Right forelimb (tissue), 1 donor: ENCODE measurements at regions not wholly inside any gene's neighbourhood (a gene's known extent, or its start where the extent isn't known, plus 50 kb on each side); places are given as distances from the start of the nearest gene placed in this dataset.

Experiments
- DNase-seq: peaks from one replicate; pipeline ENCODE4 v3.0.0-alpha.2; 2018

DNA sequence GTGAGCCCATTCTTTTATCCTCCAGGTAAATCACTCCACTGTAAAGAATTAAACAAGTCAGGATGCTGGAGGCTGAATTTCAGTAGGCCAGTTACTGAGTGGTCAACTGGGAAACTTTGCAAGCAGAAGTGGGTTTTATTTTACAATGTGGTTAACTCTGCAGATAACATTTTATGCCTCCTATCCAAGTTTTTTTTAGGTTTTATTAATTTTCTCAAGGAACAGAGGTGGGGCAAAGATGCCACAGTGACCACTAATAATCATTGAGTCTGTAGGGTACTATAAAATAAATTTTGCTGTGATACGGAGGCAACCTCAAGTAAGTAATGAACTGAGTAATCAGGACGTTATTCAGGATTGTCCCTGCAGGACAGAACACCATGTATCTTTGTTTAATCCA is 599.9 kb downstream of the METTL15 start:
- no peak for DNase-seq

DNA sequence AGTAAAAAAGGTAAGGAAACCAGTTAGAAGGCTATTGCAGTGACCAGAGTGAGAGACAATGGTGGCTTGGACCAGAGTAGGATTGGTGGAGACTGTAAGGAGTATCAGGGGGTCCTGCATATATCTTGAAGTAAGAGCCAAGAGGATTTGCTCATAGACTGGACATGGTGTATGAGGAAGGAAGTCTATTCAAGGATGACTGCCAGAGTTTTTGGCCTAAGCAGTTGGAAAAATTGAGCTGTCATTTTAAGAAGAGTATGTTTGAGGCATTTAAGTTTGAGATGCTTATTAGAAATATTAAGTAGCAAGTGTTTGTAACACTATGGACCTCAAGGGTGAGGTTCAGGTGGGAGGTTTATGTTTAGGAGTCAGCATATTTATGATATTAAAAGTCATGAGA is 596.6 kb downstream of the METTL15 start:
- DNase-seq: no peak

DNA sequence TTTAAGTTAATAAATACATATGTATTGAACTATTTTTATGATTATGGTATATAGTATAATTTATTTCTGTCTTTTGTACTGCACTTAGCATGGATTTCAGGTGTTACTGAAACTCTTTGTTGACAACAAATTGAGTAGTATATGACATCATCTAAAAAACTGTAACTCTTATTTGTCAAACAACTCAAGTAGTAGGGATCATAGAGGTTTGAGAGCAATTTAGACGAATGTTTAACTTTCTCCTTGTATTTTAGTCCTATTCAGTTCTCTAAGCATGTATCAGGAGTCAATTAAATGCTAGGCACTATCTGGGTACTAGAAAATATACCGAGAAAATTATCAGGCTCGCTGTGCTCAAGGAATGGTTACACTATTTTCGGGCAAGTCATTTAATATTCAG is 595.2 kb downstream of the METTL15 start:
- no peak for DNase-seq

DNA sequence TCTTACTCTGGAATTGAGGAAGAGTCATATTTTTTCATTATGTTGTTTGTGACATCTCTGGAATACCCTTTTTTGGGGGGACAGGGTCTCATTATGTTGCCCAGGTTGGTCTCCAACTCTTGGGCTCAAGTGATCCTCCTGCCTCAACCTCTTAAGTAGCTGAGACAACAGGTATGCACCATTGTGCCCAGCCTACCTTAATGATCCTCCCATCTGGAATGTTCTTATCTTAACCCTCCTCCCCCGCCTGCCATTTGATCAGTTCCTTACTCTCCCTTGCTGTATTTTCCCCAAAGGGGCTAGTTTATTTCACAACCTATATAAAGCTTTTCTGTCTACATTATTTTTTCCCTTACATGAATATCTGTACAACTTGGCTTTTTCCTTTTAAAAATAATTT is 594.7 kb downstream of the METTL15 start:
- no peak for DNase-seq

DNA sequence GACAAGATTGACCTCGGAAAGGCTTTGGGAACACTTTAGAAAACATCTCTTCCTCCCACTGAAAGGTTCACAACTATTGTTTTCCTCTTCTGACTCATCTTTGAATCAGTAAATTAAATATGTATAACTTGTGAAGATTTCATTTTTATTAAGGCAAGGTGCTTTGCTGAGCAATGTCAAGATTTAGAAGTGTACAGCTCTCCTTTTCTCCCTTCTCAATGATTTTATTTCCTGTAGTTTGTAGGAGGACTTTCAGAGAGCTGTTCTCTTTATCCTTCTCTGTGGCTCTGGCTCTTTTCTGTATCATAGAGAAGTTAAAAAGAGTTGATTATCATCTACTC is 594.2 kb downstream of the METTL15 start:
- DNase-seq: no peak

DNA sequence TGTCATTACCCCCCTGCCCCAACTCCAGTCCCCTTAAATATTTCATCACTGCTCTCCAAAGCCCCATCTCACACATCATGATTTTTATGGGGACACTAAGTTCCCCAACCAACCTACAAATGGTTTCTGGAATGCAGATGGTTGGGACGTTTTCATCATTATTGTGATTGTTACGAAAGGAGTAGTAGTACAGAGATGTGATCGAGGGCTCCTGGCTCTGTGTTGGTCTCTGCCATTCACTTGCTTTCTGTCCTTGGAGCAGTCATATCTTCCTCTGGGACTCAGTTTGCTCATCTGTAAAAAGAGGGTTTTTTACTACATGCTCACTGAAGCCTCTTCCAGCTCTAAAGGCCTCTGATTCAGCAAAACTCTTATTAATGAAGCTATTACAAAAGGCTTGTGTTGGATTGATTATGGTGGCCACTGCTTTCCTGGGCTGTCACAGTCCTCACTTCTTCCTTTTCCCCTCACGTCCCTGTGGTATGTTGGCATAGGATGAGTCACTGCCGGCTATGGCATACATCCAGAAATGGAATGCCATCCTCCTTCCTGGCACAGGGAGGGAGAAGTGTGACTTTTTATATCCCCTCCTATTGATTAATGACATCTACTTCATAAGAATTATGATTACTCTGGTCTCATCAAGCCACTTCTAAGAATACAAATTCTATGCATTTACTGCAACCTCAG is 593.7 kb downstream of the METTL15 start:
- no peak for DNase-seq

DNA sequence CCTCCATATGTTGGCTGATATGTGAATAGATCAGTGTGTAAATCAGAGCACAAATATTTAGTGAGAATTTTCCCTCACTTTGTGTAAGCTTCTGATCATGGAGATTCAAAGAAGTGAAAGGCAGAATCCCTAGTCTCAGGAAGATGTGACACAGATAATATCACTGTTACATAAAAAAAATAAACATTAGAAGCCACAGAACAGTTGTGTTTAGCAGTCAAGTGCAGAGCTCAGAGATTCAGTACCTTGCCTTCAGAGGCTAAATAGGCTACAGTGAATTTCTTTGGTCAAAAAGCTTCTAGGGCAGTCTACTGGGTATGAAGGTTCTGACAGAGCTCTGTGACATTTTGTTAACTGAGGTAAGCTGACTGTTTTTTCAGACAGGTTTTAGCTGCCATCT is 591.5 kb downstream of the METTL15 start:
- no peak for DNase-seq

DNA sequence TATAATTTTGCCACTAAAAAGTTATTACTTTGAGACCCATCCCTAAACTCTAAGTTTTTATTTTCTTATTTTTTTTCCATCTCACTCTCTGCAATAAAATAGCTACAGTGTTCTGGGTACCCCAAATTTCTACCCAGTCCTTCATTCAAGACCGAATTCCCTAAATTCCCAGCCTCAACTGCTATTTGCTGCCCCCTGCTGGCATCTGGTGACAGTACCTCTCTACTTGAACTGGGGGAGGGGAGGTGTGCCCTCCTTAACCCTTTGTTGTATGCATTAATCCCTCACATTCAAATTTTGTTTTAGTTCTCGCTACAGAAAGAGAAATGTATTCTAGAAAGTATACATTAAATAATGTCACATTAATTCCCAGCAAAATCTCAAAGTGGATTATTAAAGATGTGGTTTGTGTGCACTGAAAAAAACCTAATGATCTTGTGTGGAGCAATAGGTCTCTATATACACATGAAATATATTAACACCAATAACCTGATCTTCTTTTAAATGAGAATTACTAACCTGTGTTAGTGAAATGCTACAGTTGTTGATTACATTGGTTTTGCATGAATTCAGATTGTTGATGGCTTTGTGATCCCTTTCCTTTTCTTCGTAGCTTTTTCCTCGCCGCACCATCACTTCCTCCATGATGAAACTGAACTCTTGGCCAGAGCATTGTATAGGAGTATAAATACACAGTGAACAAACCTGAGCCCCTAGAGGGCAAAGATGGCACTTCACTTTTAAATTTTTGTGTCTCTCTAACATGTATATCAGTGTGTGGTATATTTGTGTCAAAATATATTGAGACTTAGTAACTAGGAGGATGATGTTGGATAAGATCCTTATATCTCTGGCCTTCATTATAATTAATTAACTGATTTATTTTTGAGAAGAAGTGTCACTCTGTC is 590.0 kb downstream of the METTL15 start:
- DNase-seq: peak; percentile 65

DNA sequence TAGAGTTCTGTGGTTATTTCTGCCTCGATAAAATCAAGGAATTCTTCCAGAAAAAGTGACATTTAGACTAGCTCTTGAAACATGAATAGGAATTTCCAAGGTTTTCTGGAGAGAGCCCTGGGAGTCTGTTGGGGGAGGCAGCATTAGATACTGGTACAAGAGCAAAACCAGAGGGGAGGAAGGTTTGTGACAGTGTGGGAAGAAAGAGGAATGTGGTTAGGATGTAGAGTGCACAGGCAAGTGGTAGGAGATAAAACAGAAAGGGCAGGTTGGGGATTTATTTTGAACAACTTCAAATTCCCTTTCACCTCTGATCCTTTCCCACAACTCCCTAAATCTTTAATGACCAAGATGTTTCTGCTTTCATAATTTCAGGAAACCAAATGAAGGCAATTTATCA is 588.4 kb downstream of the METTL15 start:
- no peak for DNase-seq

DNA sequence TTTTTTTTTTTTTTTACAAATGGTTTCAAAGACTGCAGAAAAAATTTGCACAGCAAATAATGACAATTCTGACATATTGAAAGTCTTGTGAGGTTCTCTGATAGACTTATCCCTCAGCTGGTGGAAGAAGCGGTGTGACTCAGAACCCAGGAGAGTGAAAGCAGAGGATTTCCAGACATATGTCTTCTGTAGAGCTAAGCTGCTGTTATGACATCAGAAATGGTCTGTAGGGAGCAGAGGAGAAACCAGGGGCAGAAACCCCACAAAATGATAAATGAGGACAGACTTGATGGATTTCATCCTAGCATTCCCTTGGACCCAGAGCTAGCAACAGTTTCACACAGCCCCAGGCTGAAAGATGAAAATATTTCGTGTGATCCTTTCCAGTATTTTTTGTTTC is 582.6 kb downstream of the METTL15 start:
- no peak for DNase-seq

DNA sequence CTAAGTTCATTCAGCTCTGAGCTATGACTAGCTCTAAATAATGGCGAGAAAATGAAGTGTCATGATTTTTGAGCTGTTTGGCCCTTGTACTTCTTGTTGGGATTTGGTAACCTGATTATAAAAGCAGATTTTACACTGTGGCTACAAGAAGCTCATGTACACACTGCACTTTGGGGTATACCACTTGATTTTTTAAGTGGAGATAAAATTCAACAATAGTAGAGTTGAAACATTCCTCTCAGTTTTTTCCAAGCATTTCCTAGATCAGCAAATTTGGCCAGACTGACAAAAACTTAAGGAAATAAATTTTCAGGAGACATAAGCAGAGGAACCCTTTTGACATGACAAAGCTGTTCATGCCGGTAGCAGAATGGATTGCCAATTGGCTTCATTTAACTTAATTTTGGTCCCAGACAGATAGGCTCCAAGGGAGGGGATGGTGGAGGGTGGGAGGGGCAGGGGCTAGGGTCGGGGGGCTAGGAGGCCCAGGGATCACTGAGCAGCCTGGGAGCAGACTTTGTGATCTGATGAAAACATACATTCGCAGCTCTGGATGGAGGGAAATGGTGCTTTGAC is 575.9 kb downstream of the METTL15 start:
- DNase-seq: no peak

DNA sequence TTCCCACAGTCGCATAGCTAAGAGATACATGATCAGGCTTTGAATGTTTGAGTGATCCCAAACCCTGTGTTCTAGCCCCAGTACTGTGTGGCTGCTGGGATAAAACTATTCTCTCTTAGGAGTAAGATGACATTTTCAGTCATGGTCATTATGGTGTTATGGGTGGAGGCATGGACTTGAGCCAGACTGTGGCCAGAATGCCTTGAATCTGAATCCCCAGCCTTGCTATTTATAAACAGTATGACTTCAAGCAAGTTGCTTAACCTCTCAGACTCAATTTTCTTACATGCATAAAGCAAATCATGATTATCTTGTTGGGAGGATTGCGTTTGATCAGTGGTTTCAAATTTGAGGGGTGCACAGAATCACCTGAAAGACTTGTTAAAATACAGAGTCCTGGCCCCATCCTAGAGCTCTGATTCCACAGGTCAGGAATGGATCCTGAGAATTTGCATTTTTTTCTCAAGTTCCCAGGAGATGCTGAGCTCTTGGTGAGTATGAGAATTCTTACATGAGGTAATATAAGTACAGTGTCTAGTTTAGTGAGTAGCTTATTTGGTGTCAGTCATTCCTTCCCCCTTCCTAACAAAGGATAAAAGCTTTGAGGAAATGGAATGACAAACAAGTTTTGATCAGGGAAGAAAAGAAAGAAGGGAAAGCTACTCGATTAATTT is 571.7 kb downstream of the METTL15 start:
- no peak for DNase-seq

DNA sequence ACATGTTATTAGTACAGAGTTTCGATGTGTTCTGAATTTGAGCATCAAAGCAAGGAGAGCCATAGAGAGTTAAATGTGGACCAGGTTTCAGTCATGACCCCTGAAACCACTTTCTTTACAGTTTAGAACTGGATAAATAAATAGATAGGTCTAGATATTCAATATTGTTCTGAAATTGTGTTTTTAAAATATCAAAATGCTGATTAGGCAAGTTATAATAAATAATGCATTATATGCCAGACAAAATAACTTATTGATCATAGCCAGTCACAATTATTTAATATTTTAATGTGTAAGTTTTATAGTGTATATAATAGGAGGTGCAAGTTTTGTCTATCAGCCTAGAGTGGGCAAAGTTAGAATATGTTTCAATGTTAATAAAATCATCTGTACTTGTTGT is 569.5 kb downstream of the METTL15 start:
- DNase-seq: no peak

DNA sequence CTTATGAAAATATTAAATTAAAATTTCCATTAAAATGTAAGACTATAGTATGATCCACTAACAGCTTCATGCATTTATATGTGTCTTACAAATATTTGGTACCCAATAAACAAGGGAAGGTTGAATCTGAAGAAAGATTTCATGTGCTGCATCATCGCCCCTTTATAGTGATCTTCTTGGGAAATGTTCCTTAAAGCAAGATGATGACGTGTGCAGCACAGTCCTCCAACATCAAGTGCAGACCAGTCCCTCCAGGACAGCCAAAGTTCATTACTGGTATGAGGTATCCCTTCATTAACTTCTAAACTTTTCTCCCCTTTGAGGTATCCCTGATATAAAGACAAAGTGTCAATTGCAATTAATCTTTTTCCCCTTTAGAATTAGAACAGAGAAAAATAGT is 567.0 kb downstream of the METTL15 start:
- no peak for DNase-seq

DNA sequence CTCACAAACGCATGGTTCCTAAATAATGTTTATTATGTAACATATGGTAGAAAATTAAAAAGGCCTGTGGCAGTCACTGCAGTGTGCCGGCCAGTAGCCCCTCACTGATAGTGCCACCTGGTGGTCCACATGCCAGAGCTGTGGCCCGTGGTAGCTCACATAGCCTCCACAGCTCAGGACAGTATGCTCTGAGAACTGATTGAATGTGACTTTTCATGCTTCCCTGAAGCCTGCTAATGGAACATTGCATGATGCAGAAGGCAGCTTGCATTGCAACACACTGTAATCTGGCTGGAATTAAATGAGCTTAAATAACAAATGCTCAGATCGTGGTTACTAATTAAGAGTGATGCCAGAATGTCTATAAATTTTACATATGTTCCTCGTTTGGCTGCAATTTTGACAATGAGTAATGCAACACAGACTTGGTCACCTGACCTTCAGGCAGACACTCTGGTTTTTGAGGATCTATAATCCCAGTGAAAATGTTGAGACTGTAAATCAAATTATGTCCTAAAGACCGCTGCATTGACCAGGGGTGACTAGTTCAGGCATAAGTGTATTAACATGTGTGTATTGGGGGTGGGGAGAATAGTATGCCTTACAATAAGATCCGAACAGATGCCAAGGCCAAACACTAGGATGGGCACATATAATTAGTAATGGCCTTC is 566.4 kb downstream of the METTL15 start:
- DNase-seq: peak; percentile 51

DNA sequence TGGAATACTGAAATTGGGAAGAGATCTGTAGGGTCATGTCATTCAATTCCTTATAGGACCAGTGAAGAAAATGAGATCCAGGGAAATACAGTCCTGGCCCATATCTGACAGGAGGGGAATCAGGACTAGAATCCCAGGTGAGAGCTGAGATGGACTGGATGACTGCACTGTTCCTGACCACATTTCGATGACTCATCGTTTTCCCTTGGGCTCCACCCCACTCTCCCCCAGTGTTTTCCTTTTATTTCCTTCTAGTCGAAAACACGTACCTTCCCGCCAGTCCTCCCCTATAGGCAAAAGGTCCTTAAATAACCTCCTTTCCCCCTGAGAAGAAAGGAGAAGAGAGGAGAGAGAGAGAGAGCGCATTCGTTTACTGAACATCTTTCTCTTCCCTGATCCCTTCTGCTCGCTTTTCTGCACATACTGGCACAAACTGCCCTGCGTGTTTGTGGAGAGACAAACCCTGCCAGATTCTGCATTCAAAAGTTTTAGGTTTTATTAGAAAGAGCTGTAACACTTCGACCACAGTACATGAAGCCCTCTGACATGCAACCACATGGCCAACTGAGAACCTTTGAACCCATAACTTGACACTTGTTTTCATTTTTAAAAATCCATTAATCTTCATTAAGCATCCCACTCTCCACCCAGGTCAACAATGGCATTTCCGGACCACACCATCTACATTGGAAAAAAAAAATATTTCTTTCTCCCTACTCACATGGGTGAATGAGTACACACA is 565.7 kb downstream of the METTL15 start:
- no peak for DNase-seq

DNA sequence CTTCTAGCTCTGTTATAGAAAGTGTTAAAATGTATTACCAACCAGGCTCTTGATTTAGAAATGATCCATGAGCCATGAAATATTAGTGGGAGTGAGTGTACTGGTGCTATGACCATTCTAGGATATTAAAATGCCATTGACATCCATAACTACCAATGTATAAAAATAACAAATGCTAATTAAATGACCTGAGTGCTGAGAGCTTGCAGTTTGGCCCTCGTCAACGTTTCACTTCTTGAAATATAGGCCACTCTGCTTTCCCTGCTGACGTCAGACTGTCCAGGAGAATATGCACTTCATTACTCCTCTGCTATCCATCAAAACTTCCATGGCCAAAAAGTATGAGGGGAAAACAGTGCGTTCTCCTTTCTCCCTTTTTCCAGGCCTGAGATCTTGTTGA is 563.1 kb downstream of the METTL15 start:
- no peak for DNase-seq

DNA sequence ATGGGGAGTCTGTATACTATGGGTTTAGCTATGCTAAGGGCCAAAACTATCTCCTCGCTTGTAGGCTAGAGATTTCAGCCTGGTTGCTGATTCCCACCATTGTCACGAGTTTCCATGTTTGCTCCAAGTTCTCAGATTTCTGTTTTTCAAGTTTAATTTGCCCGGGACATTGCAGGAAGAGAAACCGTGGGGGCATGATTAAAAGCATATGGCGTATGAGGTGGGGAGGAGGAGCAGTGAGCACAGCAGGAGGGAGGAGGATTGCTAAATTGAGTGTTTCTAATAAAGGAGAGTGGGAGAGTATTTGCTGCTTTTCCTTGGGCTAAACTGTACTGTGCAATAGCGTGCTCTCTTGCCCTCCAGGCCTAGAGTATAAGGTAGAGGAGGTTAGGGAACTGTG is 558.4 kb downstream of the METTL15 start:
- DNase-seq: no peak

DNA sequence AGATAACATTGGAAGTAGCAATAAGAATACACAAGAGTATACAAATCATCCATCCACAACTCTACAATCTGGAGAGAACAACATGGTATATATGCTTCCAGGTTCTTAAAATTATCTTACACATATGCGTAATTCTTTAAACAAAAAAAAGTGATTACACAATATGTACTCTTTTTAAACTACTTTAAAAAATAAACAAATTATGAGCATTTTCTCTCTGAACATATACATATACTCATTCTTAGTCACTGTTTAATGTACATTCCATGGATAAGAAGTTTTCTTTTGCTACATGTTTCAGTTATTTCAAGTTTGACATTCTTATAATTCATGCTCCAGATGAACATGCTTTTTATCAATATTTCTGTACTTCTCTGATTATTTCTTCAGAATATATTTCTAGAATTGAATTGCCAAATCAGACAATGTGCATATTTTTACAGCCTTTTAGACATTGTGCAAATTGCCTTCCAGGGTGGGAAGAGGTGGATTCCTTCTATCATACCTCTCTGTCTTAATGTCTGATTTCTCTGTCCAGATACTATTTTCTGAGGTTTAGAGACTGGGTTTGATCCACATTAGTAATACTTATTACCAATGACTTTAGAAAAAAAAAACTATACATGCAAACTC is 551.6 kb downstream of the METTL15 start:
- no peak for DNase-seq

DNA sequence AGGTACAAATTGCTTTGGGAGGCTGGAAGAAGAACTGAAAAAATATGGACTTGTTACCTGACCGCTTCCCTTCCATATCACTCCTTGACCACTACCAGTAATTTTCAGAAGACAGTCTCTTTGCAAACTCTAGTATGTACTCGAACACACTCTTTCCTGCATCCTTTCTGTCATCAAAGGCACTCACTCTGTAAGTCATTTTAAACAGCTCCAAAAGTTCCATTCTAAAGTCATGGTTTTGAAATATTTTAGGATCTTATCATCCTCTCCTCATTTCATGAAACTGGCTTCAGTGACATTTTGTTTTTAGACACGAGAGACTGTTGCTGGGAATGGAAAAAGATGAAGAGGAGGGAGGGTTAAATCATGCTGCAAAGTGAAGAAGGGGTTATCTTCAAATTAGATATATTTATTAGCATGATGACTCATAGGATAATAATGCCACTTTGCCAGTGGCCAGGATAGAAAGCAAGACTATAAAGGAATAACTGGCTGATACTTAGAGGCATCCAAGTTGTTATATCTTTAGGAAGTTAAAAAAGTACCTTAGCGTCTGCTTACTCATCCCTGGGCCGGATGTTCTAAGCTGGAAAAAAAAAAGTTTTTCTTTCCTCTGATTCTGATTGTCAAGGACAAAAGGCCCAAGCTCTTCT is 549.3 kb downstream of the METTL15 start:
- no peak for DNase-seq

DNA sequence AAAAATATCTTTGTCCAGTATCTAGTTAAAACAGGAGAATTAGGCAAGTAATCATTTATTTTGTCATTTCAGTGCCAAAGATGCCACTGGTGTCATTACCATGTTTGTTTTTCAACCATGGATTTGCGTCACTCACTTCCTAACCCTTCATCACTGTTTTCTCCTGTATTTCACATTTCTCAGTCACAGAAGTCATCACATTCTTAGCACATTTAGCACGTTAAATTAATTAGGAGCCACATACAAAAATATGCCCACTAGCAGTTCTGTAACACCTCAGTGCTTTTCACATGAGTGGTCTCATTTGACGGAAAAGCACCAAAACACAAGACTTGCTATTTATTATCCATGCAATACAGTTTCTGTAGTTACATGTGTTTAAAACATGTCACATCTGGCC is 546.0 kb downstream of the METTL15 start:
- no peak for DNase-seq
